ENCODE measurements at regions not wholly inside any gene's neighbourhood (a gene's known extent, or its start where the extent isn't known, plus 50 kb on each side); places are given as distances from the start of the nearest gene placed in this dataset.
"Not testable (repeated sequence)": the region's sequence is repeated elsewhere in the genome, so short reads cannot be mapped to it uniquely, and the experiment has no call there.

- DNase-seq (ENCODE audit: low read depth), result peak; percentile 75
These were observed 158.4 kb upstream of the TMEM72 start for GRCh38 chr10:44752451-44753441.

GRCh38 chr10:44754355-44754754 lies 156.8 kb upstream of the TMEM72 start:
- not testable (repeated sequence) for H3K4me3 ChIP-seq (ENCODE audit: low read length); DNase-seq (ENCODE audit: low read depth)

More at GRCh38 chr10:44752451-44753441, 158.4 kb upstream of the TMEM72 start:
- H3K4me3 ChIP-seq (ENCODE audit: low read length), result no peak overlapping the region
- no peak for TF ChIP-seq CTCF (IDR thresholded peaks at IDR 0.05; ENCODE audit: insufficient read depth, low read depth, low read length, missing control alignments)

GRCh38 chr10:44755481-44755880 lies 155.7 kb upstream of the TMEM72 start:
- no peak for TF ChIP-seq CTCF (IDR thresholded peaks at IDR 0.05; ENCODE audit: insufficient read depth, low read depth, low read length, missing control alignments)
- H3K4me3 ChIP-seq (ENCODE audit: low read length), result no peak overlapping the region
- DNase-seq (ENCODE audit: low read depth), result no peak

- DNase-seq (ENCODE audit: low read depth), result peak; percentile 61
- TF ChIP-seq CTCF (IDR thresholded peaks at IDR 0.05; ENCODE audit: insufficient read depth, low read depth, low read length, missing control alignments), result no peak
These were observed 154.9 kb upstream of the TMEM72 start for GRCh38 chr10:44756216-44756615.

GRCh38 chr10:44757551-44758205 lies 153.5 kb upstream of the TMEM72 start:
- H3K4me3 ChIP-seq (ENCODE audit: low read length), result no peak overlapping the region
- TF ChIP-seq CTCF (IDR thresholded peaks at IDR 0.05; ENCODE audit: insufficient read depth, low read depth, low read length, missing control alignments), result no peak
- DNase-seq (ENCODE audit: low read depth), result no peak

More at GRCh38 chr10:44756216-44756615, 154.9 kb upstream of the TMEM72 start:
- no peak overlapping the region for H3K4me3 ChIP-seq (ENCODE audit: low read length)

GRCh38 chr10:44759122-44759521 lies 152.0 kb upstream of the TMEM72 start:
- DNase-seq (ENCODE audit: low read depth), result no peak
- TF ChIP-seq CTCF (IDR thresholded peaks at IDR 0.05; ENCODE audit: insufficient read depth, low read depth, low read length, missing control alignments), result no peak
- H3K4me3 ChIP-seq (ENCODE audit: low read length), result no peak overlapping the region

- DNase-seq (ENCODE audit: low read depth), result no peak
- H3K4me3 ChIP-seq (ENCODE audit: low read length), result no peak overlapping the region
- TF ChIP-seq CTCF (IDR thresholded peaks at IDR 0.05; ENCODE audit: insufficient read depth, low read depth, low read length, missing control alignments), result no peak
These were observed 150.6 kb upstream of the TMEM72 start for GRCh38 chr10:44760513-44760912.

Data from epithelial cell of esophagus (primary cell).